Spleen (tissue), 11 donors: ENCODE measurements at regions not wholly inside any gene's neighbourhood (a gene's known extent, or its start where the extent isn't known, plus 50 kb on each side); places are given as distances from the start of the nearest gene placed in this dataset.
"Not testable (repeated sequence)": the region's sequence is repeated elsewhere in the genome, so short reads cannot be mapped to it uniquely, and the experiment has no call there.

Experiments used
- DNase-seq: peaks from one replicate; pipeline ENCODE4 v3.0.0-alpha.2; 2020
- H3K27ac ChIP-seq, 8 donors: fragments of 200-600 bp; sonication (generic) in 7 of 8; 1 replicate in 4 of 8; 2 replicates in 4 of 8; pipeline versions ENCODE4 v1.5.0 to v1.8.0; 2016 to 2021; ENCODE audit warnings: inconsistent platforms in 4 of 8, mild to moderate bottlenecking in 4 of 8, moderate library complexity in 1 of 8
- H3K27me3 ChIP-seq, 7 donors: fragments of 200-600 bp; sonication (generic) in 6 of 7; replicated peaks in 1 of 7; 1 replicate in 4 of 7; 2 replicates in 3 of 7; pipeline versions ENCODE4 v1.5.0 to v1.8.0; 2016 to 2021; ENCODE audit warnings: inconsistent platforms in 3 of 7, mild to moderate bottlenecking in 1 of 7
- H3K36me3 ChIP-seq, 6 donors: fragments of 200-600 bp; sonication (generic) in 5 of 6; 1 replicate in 4 of 6; 2 replicates in 2 of 6; pipeline versions ENCODE4 v1.5.0 to v1.8.0; 2016 to 2021; ENCODE audit warnings: inconsistent platforms in 2 of 6
- H3K4me1 ChIP-seq, 6 donors: fragments of 200-600 bp; sonication (generic) in 5 of 6; 1 replicate in 3 of 6; 2 replicates in 3 of 6; pipeline versions ENCODE4 v1.5.0 to v1.8.0; 2016 to 2021; ENCODE audit warnings: inconsistent platforms in 3 of 6
- H3K4me3 ChIP-seq, 8 donors: fragments of 200-600 bp; sonication (generic) in 7 of 8; 1 replicate in 4 of 8; 2 replicates in 4 of 8; pipeline versions ENCODE4 v1.5.0 to v1.8.0; 2016 to 2021; ENCODE audit warnings: inconsistent platforms in 4 of 8, mild to moderate bottlenecking in 4 of 8, moderate library complexity in 2 of 8
- H3K9me3 ChIP-seq, 8 donors: fragments of 200-600 bp; sonication (generic) in 7 of 8; 1 replicate in 4 of 8; 2 replicates in 4 of 8; pipeline versions ENCODE4 v1.5.0 to v1.8.0; 2016 to 2021; ENCODE audit warnings: inconsistent platforms in 4 of 8
- CTCF ChIP-seq, 11 experiments: fragments of 200-600 bp in 7 of 11; fragments of 450-650 bp in 4 of 11; sonication (generic) in 4 of 11; IDR thresholded peaks in 8 of 11; conservative IDR thresholded peaks in 3 of 11; 1 replicate in 7 of 11; 2 replicates in 4 of 11; pipeline versions ENCODE4 v1.4.0 to v1.8.0; 2016 to 2021; ENCODE audit warnings: antibody characterized with exemption in 11 of 11, inconsistent platforms in 4 of 11, mild to moderate bottlenecking in 1 of 11
- POLR2A ChIP-seq, 3 donors: fragments of 450-650 bp; IDR thresholded peaks; one replicate each; pipeline ENCODE4 v1.5.1; 2017; ENCODE audit warnings: antibody characterized with exemption in 3 of 3, mild to moderate bottlenecking in 1 of 3
- POLR2AphosphoS5 ChIP-seq, 3 donors: sonication (generic); formaldehyde crosslinking; IDR thresholded peaks; one replicate each; pipeline ENCODE4 v1.5.1; 2017; ENCODE audit warnings: antibody characterized with exemption in 3 of 3
- WGBS, 5 donors: extraction: QIAGEN DNeasy Blood & Tissue Kit in 3 of 5; methylation state at CpG; one replicate each; pipeline versions ENCODE4 v1.1.5 to v1.1.7; 2013 to 2018; 5-methylcytosine and 5-hydroxymethylcytosine counted together
- intact Hi-C: fragments of 100-400 bp; cut with DNase I; formaldehyde crosslinking; loops from one replicate; pipeline ENCODE4 v1.15.0; 2023; ENCODE audit warnings: low total_unique reads
- donor health status: healthy with polysubstance abuse.
- donor health status: DM: no; HTN: no; CAD: no; lungs with moderate emphysema.
- donor health status: DM: no; HTN: no; CAD: no.
- donor health status: Bipolar disorder and iron deficiency.
- donor health status: healthy.
- donor health status: DM: no; HTN: no; CAD: no.
- donor health status: DM: yes; HTN: yes; CAD: no.

DNA sequence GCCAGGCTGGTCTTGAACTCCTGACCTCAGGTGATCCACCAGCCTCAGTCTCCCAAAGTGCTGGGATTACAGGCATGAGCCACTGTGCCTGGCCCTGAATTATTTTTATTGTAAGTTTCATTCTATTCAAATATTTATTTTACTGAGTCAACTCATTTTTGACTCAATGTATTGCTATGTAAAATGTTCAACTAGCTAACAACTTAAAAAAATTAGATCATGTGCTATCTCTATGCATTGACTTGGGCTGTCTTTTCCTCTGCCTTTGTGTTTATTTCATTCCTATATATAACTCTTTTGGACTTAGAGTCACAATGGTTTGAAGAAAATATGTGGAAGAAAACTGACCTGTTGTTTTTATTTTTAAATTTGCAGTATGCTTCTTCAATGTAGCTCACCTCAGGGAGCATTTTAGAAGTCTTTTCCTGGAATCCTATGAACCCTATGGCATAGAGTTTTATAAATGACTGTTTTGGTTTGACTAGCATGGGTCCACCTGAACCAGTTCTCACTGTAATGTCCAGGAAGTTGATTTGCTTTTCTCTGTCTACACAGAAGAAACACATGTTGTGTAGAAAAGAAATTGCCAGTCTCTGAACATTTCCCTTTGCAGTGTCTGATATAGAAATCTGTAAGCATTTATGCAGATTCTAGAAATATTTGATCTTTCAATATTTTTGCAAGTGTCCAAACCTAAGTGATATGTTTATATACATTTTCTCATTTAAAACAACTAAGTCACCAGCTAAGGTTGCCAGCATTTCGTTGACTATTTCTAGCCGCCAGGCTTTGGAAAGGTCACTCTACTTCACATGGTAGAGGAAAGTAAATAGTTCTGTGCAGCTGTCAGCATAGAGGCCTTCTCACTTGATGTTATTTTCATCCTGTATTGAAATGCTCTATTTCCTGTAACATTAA lies 138.8 kb downstream of the PCSK1 start:
- H3K27ac ChIP-seq: no peak overlapping the region
- intact Hi-C loops: no loop called here
- 75 to 91% (median 81%) methylated on average over 2 of the region's 2 CpGs for WGBS, 5 donors

GRCh38 chr5:96292582-96293247 lies 140.3 kb downstream of the PCSK1 start:
- no peaks in the 10 kb centered on the region for H3K4me1 ChIP-seq
- peak overlapping the region in 2 of 8 donors; percentile 3 to 16 for H3K27ac ChIP-seq
- no peaks in the 10 kb centered on the region for H3K36me3 ChIP-seq
- no peaks in the 10 kb centered on the region for H3K27me3 ChIP-seq
- WGBS, 5 donors: 80 to 87% (median 82%) methylated on average over 8 of the region's 8 CpGs
- DNase-seq: no peak
- intact Hi-C loops: no loop called here
- TF ChIP-seq POLR2AphosphoS5 (IDR thresholded peaks at IDR 0.05) (no peak), POLR2A (IDR thresholded peaks at IDR 0.05) (no peak), CTCF (IDR thresholded peaks at IDR 0.05 in 8 of 11, conservative IDR thresholded peaks at IDR 0.05 in 3 of 11) (no peak)
- H3K4me3 ChIP-seq: no peak overlapping the region
- no peaks in the 10 kb centered on the region for H3K9me3 ChIP-seq

More for the DNA sequence above, 138.8 kb downstream of the PCSK1 start:
- Histone ChIP-seq H3K36me3 (no peaks in the 10 kb centered on the region), H3K27me3 (no peaks in the 10 kb centered on the region), H3K4me3 (no peak overlapping the region), H3K9me3 (no peaks in the 10 kb centered on the region), H3K4me1 (no peaks in the 10 kb centered on the region)
- DNase-seq: no peak
- no peak for TF ChIP-seq POLR2AphosphoS5 (IDR thresholded peaks at IDR 0.05)
- no peak for TF ChIP-seq CTCF (IDR thresholded peaks at IDR 0.05 in 8 of 11, conservative IDR thresholded peaks at IDR 0.05 in 3 of 11)
- no peak for TF ChIP-seq POLR2A (IDR thresholded peaks at IDR 0.05)

GRCh38 chr5:96289287-96289686 lies 143.8 kb downstream of the PCSK1 start:
- DNase-seq, H3K4me1 ChIP-seq, H3K27me3 ChIP-seq, H3K4me3 ChIP-seq, intact Hi-C loops, H3K9me3 ChIP-seq, H3K36me3 ChIP-seq, H3K27ac ChIP-seq: not testable (repeated sequence)
- whole genome bisulfite sequencing, 5 donors: 72 to 85% (median 79%) methylated on average over 5 of the region's 5 CpGs

DNA sequence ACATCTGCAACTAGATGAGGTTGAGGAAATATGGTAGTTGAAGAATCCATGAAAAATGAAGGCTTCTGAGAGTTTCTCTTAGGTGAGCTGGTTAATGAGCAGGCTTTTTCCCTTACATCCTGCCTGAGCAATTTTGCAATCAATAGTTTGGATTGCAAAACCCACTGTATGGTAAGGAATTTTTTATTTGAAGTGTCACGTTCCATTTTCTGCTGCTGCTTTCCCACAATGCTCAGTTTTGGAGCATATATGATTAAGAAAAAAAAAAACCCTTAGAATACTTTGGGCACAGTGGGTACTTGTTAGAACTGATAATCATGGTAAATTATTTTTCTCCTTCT lies 144.2 kb downstream of the PCSK1 start:
- Histone ChIP-seq H3K27me3 (no peaks in the 10 kb centered on the region), H3K9me3 (no peaks in the 10 kb centered on the region), H3K36me3 (no peaks in the 10 kb centered on the region), H3K4me1 (no peaks in the 10 kb centered on the region), H3K4me3 (no peak overlapping the region), H3K27ac (no peak overlapping the region)
- intact Hi-C loops: no loop called here
- TF ChIP-seq CTCF (IDR thresholded peaks at IDR 0.05 in 8 of 11, conservative IDR thresholded peaks at IDR 0.05 in 3 of 11): no peak
- TF ChIP-seq POLR2A (IDR thresholded peaks at IDR 0.05): no peak
- no peak for TF ChIP-seq POLR2AphosphoS5 (IDR thresholded peaks at IDR 0.05)
- no peak for DNase-seq
- WGBS, 5 donors: 49 to 91% (median 79%) methylated on average over 1 of the region's 1 CpG
